OCI-LY7 (cell line): ENCODE measurements at regions not wholly inside any gene's neighbourhood (a gene's known extent, or its start where the extent isn't known, plus 50 kb on each side); places are given as distances from the start of the nearest gene placed in this dataset.

Experiments used
- BruUV-seq: library from RNA; stranded (reverse); fragments of 400-500 nt; replicated peaks from 2 replicates; lab custom pipeline; 2021; lab: Mats Ljungman, UMichigan
- CTCF ChIA-PET: fragments of 300-600 bp; sonication (Branson Sonifier 250); formaldehyde crosslinking; loops from one replicate; lab custom pipeline; 2022; ENCODE audit warnings: antibody characterized with exemption; ENCODE audit not compliant: unreplicated experiment; lab: Charles Lee
- POLR2A ChIA-PET: fragments of 300-600 bp; sonication (Branson Sonifier 250); formaldehyde crosslinking; loops from one replicate; lab custom pipeline; 2022; ENCODE audit warnings: antibody characterized with exemption; lab: Charles Lee
- DNase-seq: peaks from one replicate; pipeline ENCODE4 v3.0.0-alpha.2; 2015; ENCODE audit warnings: low spot score
- H2AFZ ChIP-seq: fragments of 200-600 bp; sonication (generic), shearing (Covaris generic); 2 replicates; pipeline ENCODE4 v1.6.1; 2014; ENCODE audit warnings: mild to moderate bottlenecking, antibody characterized with exemption, low read length, moderate library complexity
- H3K27ac ChIP-seq: fragments of 200-600 bp; sonication (generic); 2 replicates; pipeline ENCODE4 v1.5.1; 2014; ENCODE audit warnings: mixed run types, low read depth, mild to moderate bottlenecking, moderate library complexity, low read length, inconsistent platforms; ENCODE audit not compliant: poor library complexity, severe bottlenecking
- H3K36me3 ChIP-seq: fragments of 200-600 bp; sonication (generic); 2 replicates; pipeline ENCODE4 v1.6.1; 2014; ENCODE audit warnings: mild to moderate bottlenecking, antibody characterized with exemption, low read length, moderate library complexity, mixed read lengths; ENCODE audit not compliant: insufficient read depth
- H3K4me1 ChIP-seq: fragments of 200-600 bp; sonication (generic); 2 replicates; pipeline ENCODE4 v1.5.1; 2014; ENCODE audit warnings: mild to moderate bottlenecking, low read length; ENCODE audit not compliant: insufficient read depth, poor library complexity, severe bottlenecking
- H3K4me2 ChIP-seq: fragments of 200-600 bp; sonication (generic); 2 replicates; pipeline ENCODE4 v1.6.1; 2014; ENCODE audit warnings: mild to moderate bottlenecking, low read length
- H3K4me3 ChIP-seq: fragments of 200-600 bp; sonication (generic); 2 replicates; pipeline ENCODE4 v1.5.1; 2014; ENCODE audit warnings: mild to moderate bottlenecking, low read depth, low read length; ENCODE audit not compliant: poor library complexity, severe bottlenecking
- H3K79me2 ChIP-seq: fragments of 200-600 bp; sonication (generic); 2 replicates; pipeline ENCODE4 v1.6.1; 2016; ENCODE audit warnings: low read depth, mild to moderate bottlenecking, low read length, moderate library complexity, mixed read lengths; ENCODE audit not compliant: insufficient read depth
- H3K9me2 ChIP-seq: fragments of 200-600 bp; sonication (generic); 2 replicates; pipeline ENCODE4 v1.6.1; 2016; ENCODE audit warnings: mild to moderate bottlenecking, low read length, mixed read lengths; ENCODE audit not compliant: insufficient read depth
- H3K9me3 ChIP-seq: fragments of 200-600 bp; sonication (generic); 2 replicates; pipeline ENCODE4 v1.6.1; 2014; ENCODE audit warnings: mild to moderate bottlenecking, mixed run types, low read length, mixed read lengths
- H4K20me1 ChIP-seq: fragments of 200-600 bp; sonication (generic); 2 replicates; pipeline ENCODE4 v1.6.1; 2014; ENCODE audit warnings: mild to moderate bottlenecking, antibody characterized with exemption, low read length, moderate library complexity, mixed read lengths; ENCODE audit not compliant: insufficient read depth
- EZH2phosphoT487 ChIP-seq: fragments of 200-600 bp; sonication (generic); IDR thresholded peaks from 2 replicates; pipeline ENCODE4 v1.6.1; 2018; ENCODE audit warnings: low read depth, borderline replicate concordance, mild to moderate bottlenecking, mixed run types, antibody characterized with exemption, low read length, moderate library complexity, mixed read lengths
- intact Hi-C: fragments of 100-400 bp; cut with micrococcal nuclease; formaldehyde crosslinking; loops from one replicate; pipeline ENCODE4 v1.10.0; 2022; ENCODE audit not compliant: unreplicated experiment
- TF ChIP-seq, protein P1 (sequence below): fragments of 200-600 bp; sonication (generic); conservative IDR thresholded peaks from 2 replicates; pipeline ENCODE4 v1.5.1; 2014; ENCODE audit warnings: mild to moderate bottlenecking, antibody characterized with exemption, low read length, moderate library complexity, mixed read lengths

- H3K4me2 ChIP-seq: no peak overlapping the region
- ChIA-PET POLR2A (no interaction called here), CTCF (no interaction called here)
- no peaks in the 10 kb centered on the region for H3K79me2 ChIP-seq
- no peak overlapping the region for H2AFZ ChIP-seq
- H3K27ac ChIP-seq: no peak overlapping the region
- DNase-seq: no peak
- H4K20me1 ChIP-seq: no peaks in the 10 kb centered on the region
- no peaks in the 10 kb centered on the region for H3K36me3 ChIP-seq
- intact Hi-C loops: no loop called here
- H3K9me2 ChIP-seq: no peaks in the 10 kb centered on the region
- H3K4me1 ChIP-seq: no peaks in the 10 kb centered on the region
- H3K9me3 ChIP-seq: no peaks in the 10 kb centered on the region
- H3K4me3 ChIP-seq: no peak overlapping the region
- TF ChIP-seq, protein P1, sequence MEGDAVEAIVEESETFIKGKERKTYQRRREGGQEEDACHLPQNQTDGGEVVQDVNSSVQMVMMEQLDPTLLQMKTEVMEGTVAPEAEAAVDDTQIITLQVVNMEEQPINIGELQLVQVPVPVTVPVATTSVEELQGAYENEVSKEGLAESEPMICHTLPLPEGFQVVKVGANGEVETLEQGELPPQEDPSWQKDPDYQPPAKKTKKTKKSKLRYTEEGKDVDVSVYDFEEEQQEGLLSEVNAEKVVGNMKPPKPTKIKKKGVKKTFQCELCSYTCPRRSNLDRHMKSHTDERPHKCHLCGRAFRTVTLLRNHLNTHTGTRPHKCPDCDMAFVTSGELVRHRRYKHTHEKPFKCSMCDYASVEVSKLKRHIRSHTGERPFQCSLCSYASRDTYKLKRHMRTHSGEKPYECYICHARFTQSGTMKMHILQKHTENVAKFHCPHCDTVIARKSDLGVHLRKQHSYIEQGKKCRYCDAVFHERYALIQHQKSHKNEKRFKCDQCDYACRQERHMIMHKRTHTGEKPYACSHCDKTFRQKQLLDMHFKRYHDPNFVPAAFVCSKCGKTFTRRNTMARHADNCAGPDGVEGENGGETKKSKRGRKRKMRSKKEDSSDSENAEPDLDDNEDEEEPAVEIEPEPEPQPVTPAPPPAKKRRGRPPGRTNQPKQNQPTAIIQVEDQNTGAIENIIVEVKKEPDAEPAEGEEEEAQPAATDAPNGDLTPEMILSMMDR: no peak
- TF ChIP-seq EZH2phosphoT487: no peak
- no TSS peak for BruUV-seq
Measured at GRCh38 chr15:31561156-31561555, 234.5 kb downstream of the KLF13 start.

DNA sequence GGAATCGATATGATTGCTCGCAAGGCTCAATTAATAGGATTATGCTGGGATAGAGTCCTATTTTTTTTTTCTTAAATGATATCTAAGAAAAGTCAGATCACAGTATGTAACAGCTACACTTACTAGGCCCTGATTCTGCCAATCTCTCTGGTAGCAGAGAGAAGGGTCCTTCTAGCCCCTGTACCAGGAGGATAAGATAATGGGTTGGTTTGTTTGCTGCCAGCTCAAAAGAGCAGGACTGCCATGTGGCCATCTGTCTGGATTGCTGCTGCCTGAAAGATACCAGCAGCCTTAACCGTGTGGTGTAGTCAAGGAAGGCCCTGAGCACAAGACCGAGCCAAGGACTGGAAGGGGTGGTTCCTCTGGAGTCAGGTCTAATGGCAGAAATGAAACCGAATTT, 236.4 kb downstream of the KLF13 start:
- Histone ChIP-seq H4K20me1 (no peaks in the 10 kb centered on the region), H3K36me3 (no peaks in the 10 kb centered on the region), H3K4me2 (no peak overlapping the region), H3K4me3 (no peak overlapping the region), H2AFZ (no peak overlapping the region), H3K9me2 (no peaks in the 10 kb centered on the region), H3K27ac (no peak overlapping the region), H3K9me3 (no peaks in the 10 kb centered on the region), H3K4me1 (no peaks in the 10 kb centered on the region), H3K79me2 (no peaks in the 10 kb centered on the region)
- CTCF ChIA-PET: no interaction called here
- DNase-seq: no peak
- BruUV-seq: no TSS peak
- TF ChIP-seq, protein P1: no peak
- no peak for TF ChIP-seq EZH2phosphoT487
- intact Hi-C loops: no loop called here
- POLR2A ChIA-PET: no interaction called here

- Histone ChIP-seq H3K79me2 (no peaks in the 10 kb centered on the region), H4K20me1 (no peaks in the 10 kb centered on the region), H3K36me3 (no peaks in the 10 kb centered on the region), H3K4me3 (no peak overlapping the region), H2AFZ (no peak overlapping the region), H3K9me2 (no peaks in the 10 kb centered on the region), H3K9me3 (no peaks in the 10 kb centered on the region), H3K4me2 (no peak overlapping the region), H3K4me1 (no peaks in the 10 kb centered on the region), H3K27ac (no peak overlapping the region)
- ChIA-PET CTCF (no interaction called here), POLR2A (no interaction called here)
- TF ChIP-seq, protein P1: no peak
- no peak for TF ChIP-seq EZH2phosphoT487
- intact Hi-C loops: no loop called here
- no TSS peak for BruUV-seq
- no peak for DNase-seq
Measured at GRCh38 chr15:31563421-31563820, 236.8 kb downstream of the KLF13 start.
